HL-60 (cell line): ENCODE measurements at regions not wholly inside any gene's neighbourhood (a gene's known extent, or its start where the extent isn't known, plus 50 kb on each side); places are given as distances from the start of the nearest gene placed in this dataset.
A peak's percentile ranks its signal among the peaks of the same experiment; 100 is the strongest.

Experiments
- DNase-seq, 2 experiments: peaks; one replicate each; pipeline ENCODE4 v3.0.0-alpha.2; 2010 to 2020; ENCODE audit warnings: low read depth in 1 of 2, low spot score in 1 of 2
- H3K27ac ChIP-seq: fragments of 250-450 bp; sonication (Bioruptor Pico); replicated peaks from 2 replicates; pipeline ENCODE4 v1.5.1; 2020; ENCODE audit warnings: mild to moderate bottlenecking, moderate library complexity
- H3K27me3 ChIP-seq: fragments of 250-450 bp; sonication (Bioruptor Pico); 2 replicates; pipeline ENCODE4 v1.5.1; 2021; ENCODE audit warnings: mild to moderate bottlenecking, moderate library complexity; ENCODE audit not compliant: insufficient read depth, poor library complexity, severe bottlenecking
- H3K4me3 ChIP-seq: replicated peaks from 2 replicates; pipeline ENCODE4 v1.5.1; 2011; ENCODE audit warnings: mild to moderate bottlenecking, control low read depth, low read length; ENCODE audit not compliant: insufficient read depth
- GABPA ChIP-seq: IDR thresholded peaks from 2 replicates; pipeline ENCODE4 v1.6.1; 2012; ENCODE audit warnings: low read depth
- POLR2AphosphoS5 ChIP-seq: IDR thresholded peaks from 2 replicates; pipeline ENCODE4 v1.6.1; 2012; ENCODE audit warnings: low read depth
- REST ChIP-seq: IDR thresholded peaks from 2 replicates; pipeline ENCODE4 v1.6.1; 2012; ENCODE audit warnings: low read depth; ENCODE audit not compliant: insufficient replicate concordance
- SPI1 ChIP-seq: IDR thresholded peaks from 2 replicates; pipeline ENCODE4 v1.6.1; 2012; ENCODE audit warnings: low read depth, mild to moderate bottlenecking, borderline replicate concordance
- TF ChIP-seq, protein P1 (sequence below): IDR thresholded peaks from one replicate; pipeline ENCODE4 v1.5.1; 2011; ENCODE audit warnings: low read length, control low read depth, inconsistent platforms; ENCODE audit not compliant: insufficient read depth

DNA sequence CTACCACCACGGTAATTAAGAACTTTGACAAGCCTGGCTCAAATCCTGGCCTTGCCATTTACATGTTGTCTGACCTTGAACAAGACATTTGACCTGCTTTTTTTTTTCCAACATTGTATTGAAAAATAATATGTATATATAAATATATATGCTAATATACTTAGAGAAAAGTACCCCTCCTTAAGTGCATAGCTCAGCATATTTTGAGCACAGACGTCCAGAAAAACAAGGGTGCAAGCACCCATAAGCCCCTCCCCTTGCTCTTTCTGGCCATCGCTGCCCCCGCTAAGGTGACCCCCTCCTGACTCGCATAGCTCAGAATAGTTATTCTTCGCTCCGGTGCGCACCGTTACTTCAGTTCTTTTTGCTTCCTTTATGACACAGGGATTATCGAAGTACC is 742.0 kb upstream of the FRG1 start:
- H3K27ac ChIP-seq, result no peak overlapping the region
- no peak overlapping the region for H3K4me3 ChIP-seq
- TF ChIP-seq SPI1 (no peak), REST (no peak), GABPA (no peak), POLR2AphosphoS5 (no peak)
- TF ChIP-seq, protein P1, sequence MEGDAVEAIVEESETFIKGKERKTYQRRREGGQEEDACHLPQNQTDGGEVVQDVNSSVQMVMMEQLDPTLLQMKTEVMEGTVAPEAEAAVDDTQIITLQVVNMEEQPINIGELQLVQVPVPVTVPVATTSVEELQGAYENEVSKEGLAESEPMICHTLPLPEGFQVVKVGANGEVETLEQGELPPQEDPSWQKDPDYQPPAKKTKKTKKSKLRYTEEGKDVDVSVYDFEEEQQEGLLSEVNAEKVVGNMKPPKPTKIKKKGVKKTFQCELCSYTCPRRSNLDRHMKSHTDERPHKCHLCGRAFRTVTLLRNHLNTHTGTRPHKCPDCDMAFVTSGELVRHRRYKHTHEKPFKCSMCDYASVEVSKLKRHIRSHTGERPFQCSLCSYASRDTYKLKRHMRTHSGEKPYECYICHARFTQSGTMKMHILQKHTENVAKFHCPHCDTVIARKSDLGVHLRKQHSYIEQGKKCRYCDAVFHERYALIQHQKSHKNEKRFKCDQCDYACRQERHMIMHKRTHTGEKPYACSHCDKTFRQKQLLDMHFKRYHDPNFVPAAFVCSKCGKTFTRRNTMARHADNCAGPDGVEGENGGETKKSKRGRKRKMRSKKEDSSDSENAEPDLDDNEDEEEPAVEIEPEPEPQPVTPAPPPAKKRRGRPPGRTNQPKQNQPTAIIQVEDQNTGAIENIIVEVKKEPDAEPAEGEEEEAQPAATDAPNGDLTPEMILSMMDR, result no peak
- H3K27me3 ChIP-seq, result no peaks in the 10 kb centered on the region
- DNase-seq, result no peak

GRCh38 chr4:189200353-189200752 is 740.3 kb upstream of the FRG1 start:
- TF ChIP-seq GABPA (no peak), SPI1 (no peak), REST (no peak), POLR2AphosphoS5 (no peak)
- TF ChIP-seq, protein P1, result no peak
- Histone ChIP-seq H3K27me3 (no peaks in the 10 kb centered on the region), H3K4me3 (no peak overlapping the region), H3K27ac (no peak overlapping the region)
- no peak for DNase-seq

- TF ChIP-seq GABPA (no peak), REST (no peak), SPI1 (no peak), POLR2AphosphoS5 (no peak)
- TF ChIP-seq, protein P1, result peak; percentile 78
- peak; percentile 18 to 63 for DNase-seq
- Histone ChIP-seq H3K4me3 (no peak overlapping the region), H3K27ac (no peak overlapping the region), H3K27me3 (no peaks in the 10 kb centered on the region)
Measured at GRCh38 chr4:189202182-189202868, 738.3 kb upstream of the FRG1 start.
